Trophoblast cell (in vitro differentiated cells and primary cell): ENCODE measurements at regions not wholly inside any gene's neighbourhood (a gene's known extent, or its start where the extent isn't known, plus 50 kb on each side); places are given as distances from the start of the nearest gene placed in this dataset.

ENCODE experiments used
- DNase-seq, 2 donors: peaks; one replicate each; pipeline ENCODE4 v3.0.0-alpha.2; 2016
- H2AFZ ChIP-seq: 2 replicates; pipeline ENCODE4 v1.6.1; 2013; ENCODE audit warnings: low read length, moderate library complexity, mild to moderate bottlenecking; ENCODE audit not compliant: insufficient read depth, poor library complexity
- H2AK5ac ChIP-seq: 2 replicates; pipeline ENCODE4 v1.6.1; 2013; ENCODE audit warnings: mild to moderate bottlenecking, low read length
- H2BK120ac ChIP-seq: 2 replicates; pipeline ENCODE4 v1.6.1; 2013; ENCODE audit warnings: low read length, mild to moderate bottlenecking, moderate library complexity; ENCODE audit not compliant: insufficient read depth, poor library complexity
- H2BK12ac ChIP-seq: 2 replicates; pipeline ENCODE4 v1.6.1; 2013; ENCODE audit warnings: mild to moderate bottlenecking, low read length, moderate library complexity
- H2BK5ac ChIP-seq: 2 replicates; pipeline ENCODE4 v1.6.1; 2013; ENCODE audit warnings: low read length, low read depth, moderate library complexity, mild to moderate bottlenecking; ENCODE audit not compliant: poor library complexity
- H3K14ac ChIP-seq: 2 replicates; pipeline ENCODE4 v1.6.1; 2013; ENCODE audit warnings: mild to moderate bottlenecking, low read length
- H3K18ac ChIP-seq: 2 replicates; pipeline ENCODE4 v1.6.1; 2013; ENCODE audit warnings: mild to moderate bottlenecking, low read length
- H3K23ac ChIP-seq: 2 replicates; pipeline ENCODE4 v1.6.1; 2013; ENCODE audit warnings: low read length
- H3K27ac ChIP-seq: 2 replicates; pipeline ENCODE4 v1.5.1; 2013; ENCODE audit warnings: low read depth, mild to moderate bottlenecking, inconsistent platforms, low read length, moderate library complexity
- H3K27me3 ChIP-seq: 2 replicates; pipeline ENCODE4 v1.6.1; 2013; ENCODE audit warnings: inconsistent platforms, mild to moderate bottlenecking, low read length, moderate library complexity; ENCODE audit not compliant: insufficient read depth
- H3K36me3 ChIP-seq, 2 experiments: 1 replicate in 1 of 2; 2 replicates in 1 of 2; pipeline ENCODE4 v1.6.1; 2013; ENCODE audit warnings: low read length in 2 of 2, mild to moderate bottlenecking in 2 of 2, moderate library complexity in 1 of 2; ENCODE audit not compliant: insufficient read depth in 2 of 2, control insufficient read depth in 1 of 2
- H3K4ac ChIP-seq: 2 replicates; pipeline ENCODE4 v1.6.1; 2013; ENCODE audit warnings: low read depth, mild to moderate bottlenecking, low read length, moderate library complexity
- H3K4me1 ChIP-seq, 2 experiments: 1 replicate in 1 of 2; 2 replicates in 1 of 2; pipeline ENCODE4 v1.6.1; 2013; ENCODE audit warnings: low read length in 2 of 2, mild to moderate bottlenecking in 2 of 2, moderate library complexity in 1 of 2; ENCODE audit not compliant: insufficient read depth in 2 of 2, control insufficient read depth in 1 of 2
- H3K4me2 ChIP-seq: 2 replicates; pipeline ENCODE4 v1.6.1; 2013; ENCODE audit warnings: inconsistent platforms, mild to moderate bottlenecking, low read length, moderate library complexity
- H3K4me3 ChIP-seq: 2 replicates; pipeline ENCODE4 v1.5.1; 2013; ENCODE audit warnings: mild to moderate bottlenecking, low read depth, low read length, inconsistent platforms
- H3K79me1 ChIP-seq: one replicate; pipeline ENCODE4 v1.6.1; 2013; ENCODE audit warnings: low read length
- H3K79me2 ChIP-seq: 2 replicates; pipeline ENCODE4 v1.6.1; 2013; ENCODE audit warnings: low read length, mild to moderate bottlenecking; ENCODE audit not compliant: control insufficient read depth, insufficient read depth, poor library complexity
- H3K9ac ChIP-seq: 2 replicates; pipeline ENCODE4 v1.6.1; 2013; ENCODE audit warnings: mild to moderate bottlenecking, low read length
- H3K9me3 ChIP-seq: 2 replicates; pipeline ENCODE4 v1.6.1; 2013; ENCODE audit warnings: low read depth, mild to moderate bottlenecking, control low read depth, inconsistent platforms, low read length; ENCODE audit not compliant: insufficient read depth
- H4K12ac ChIP-seq: 2 replicates; pipeline ENCODE4 v1.6.1; 2013; ENCODE audit warnings: low read depth, mild to moderate bottlenecking, low read length, moderate library complexity
- H4K8ac ChIP-seq: 2 replicates; pipeline ENCODE4 v1.6.1; 2013; ENCODE audit warnings: low read depth, mild to moderate bottlenecking, low read length, moderate library complexity
- H4K91ac ChIP-seq: one replicate; pipeline ENCODE4 v1.6.1; 2013; ENCODE audit warnings: low read depth, mild to moderate bottlenecking, low read length, moderate library complexity
- WGBS: extraction: QIAGEN DNeasy Blood & Tissue Kit; methylation state at CpG from one replicate; pipeline ENCODE4 v1.1.7; 2013; ENCODE audit warnings: missing lambda C conversion rate; ENCODE audit not compliant: insufficient read length, insufficient coverage; ENCODE audit errors: extremely low coverage; 5-methylcytosine and 5-hydroxymethylcytosine counted together

- Histone ChIP-seq H2BK5ac (no peak overlapping the region), H3K18ac (no peak overlapping the region), H3K27me3 (no peaks in the 10 kb centered on the region), H3K36me3 (no peaks in the 10 kb centered on the region), H3K23ac (no peak overlapping the region), H3K27ac (no peak overlapping the region), H2BK12ac (no peak overlapping the region), H3K4me3 (no peak overlapping the region), H3K79me2 (no peaks in the 10 kb centered on the region), H3K9me3 (no peaks in the 10 kb centered on the region), H2BK120ac (no peak overlapping the region), H4K91ac (no peak overlapping the region), H2AK5ac (no peak overlapping the region), H2AFZ (no peak overlapping the region), H4K8ac (no peak overlapping the region), H3K9ac (no peak overlapping the region), H3K4me1 (no peaks in the 10 kb centered on the region), H3K4ac (no peak overlapping the region), H3K4me2 (no peak overlapping the region), H3K14ac (no peak overlapping the region), H3K79me1 (no peaks in the 10 kb centered on the region), H4K12ac (no peak overlapping the region)
- no CpG with 5 or more reads among the region's 1 CpG for WGBS
- DNase-seq, result no peak
Observed at GRCh38 chr20:54318892-54319291, 111.0 kb downstream of the PFDN4 start.

GRCh38 chr20:54320148-54320607 is 112.3 kb downstream of the PFDN4 start:
- Histone ChIP-seq H3K4me1 (no peaks in the 10 kb centered on the region), H3K27ac (no peak overlapping the region), H3K79me1 (no peaks in the 10 kb centered on the region), H3K27me3 (no peaks in the 10 kb centered on the region), H3K23ac (no peak overlapping the region), H2BK12ac (no peak overlapping the region), H3K18ac (no peak overlapping the region), H3K4me2 (no peak overlapping the region), H3K14ac (no peak overlapping the region), H2AK5ac (no peak overlapping the region), H3K4me3 (no peak overlapping the region), H3K9me3 (no peaks in the 10 kb centered on the region), H2BK5ac (no peak overlapping the region), H3K36me3 (no peaks in the 10 kb centered on the region), H4K91ac (no peak overlapping the region), H2BK120ac (no peak overlapping the region), H3K4ac (no peak overlapping the region), H2AFZ (no peak overlapping the region), H3K9ac (no peak overlapping the region), H4K8ac (no peak overlapping the region), H4K12ac (no peak overlapping the region), H3K79me2 (no peaks in the 10 kb centered on the region)
- whole genome bisulfite sequencing, result no CpG with 5 or more reads among the region's 4 CpGs
- DNase-seq, result peak in 1 of 2 donors; percentile 9

GRCh38 chr20:54321352-54322087 is 113.6 kb downstream of the PFDN4 start:
- Histone ChIP-seq H3K18ac (no peak overlapping the region), H3K23ac (no peak overlapping the region), H2BK120ac (no peak overlapping the region), H3K4me2 (no peak overlapping the region), H2AK5ac (no peak overlapping the region), H3K4me1 (no peaks in the 10 kb centered on the region), H3K79me1 (no peaks in the 10 kb centered on the region), H2BK12ac (no peak overlapping the region), H3K4me3 (no peak overlapping the region), H3K9me3 (no peaks in the 10 kb centered on the region), H4K91ac (no peak overlapping the region), H3K27me3 (no peaks in the 10 kb centered on the region), H2BK5ac (no peak overlapping the region), H4K8ac (no peak overlapping the region), H3K9ac (no peak overlapping the region), H3K4ac (no peak overlapping the region), H4K12ac (no peak overlapping the region), H2AFZ (no peak overlapping the region), H3K27ac (no peak overlapping the region), H3K36me3 (no peaks in the 10 kb centered on the region), H3K14ac (no peak overlapping the region), H3K79me2 (no peaks in the 10 kb centered on the region)
- no CpG with 5 or more reads among the region's 3 CpGs for WGBS
- no peak for DNase-seq

GRCh38 chr20:54323227-54323734 is 115.4 kb downstream of the PFDN4 start:
- H3K79me1 ChIP-seq, result no peaks in the 10 kb centered on the region
- no peak for DNase-seq
- WGBS, result no CpG with 5 or more reads among the region's 2 CpGs
- H2AK5ac ChIP-seq, result no peak overlapping the region
- no peak overlapping the region for H3K4ac ChIP-seq
- H3K9ac ChIP-seq, result no peak overlapping the region
- no peaks in the 10 kb centered on the region for H3K79me2 ChIP-seq
- no peak overlapping the region for H4K8ac ChIP-seq
- no peak overlapping the region for H3K4me3 ChIP-seq
- no peak overlapping the region for H4K12ac ChIP-seq
- no peaks in the 10 kb centered on the region for H3K36me3 ChIP-seq
- H3K27me3 ChIP-seq, result no peaks in the 10 kb centered on the region
- H3K14ac ChIP-seq, result no peak overlapping the region
- no peak overlapping the region for H3K4me2 ChIP-seq
- H3K9me3 ChIP-seq, result no peaks in the 10 kb centered on the region
- no peaks in the 10 kb centered on the region for H3K4me1 ChIP-seq
- no peak overlapping the region for H2BK120ac ChIP-seq
- no peak overlapping the region for H2BK5ac ChIP-seq
- H3K18ac ChIP-seq, result no peak overlapping the region
- no peak overlapping the region for H2BK12ac ChIP-seq
- H3K23ac ChIP-seq, result no peak overlapping the region
- H4K91ac ChIP-seq, result no peak overlapping the region
- no peak overlapping the region for H3K27ac ChIP-seq
- H2AFZ ChIP-seq, result no peak overlapping the region
